Activated T-cell treated with anti-CD3 and anti-CD28 coated beads, Interleukin-2, amount 50 U/mL, for 24 hours (primary cell): ENCODE measurements at regions not wholly inside any gene's neighbourhood (a gene's known extent, or its start where the extent isn't known, plus 50 kb on each side); places are given as distances from the start of the nearest gene placed in this dataset.

Source experiments
- DNase-seq: peaks from one replicate; pipeline ENCODE4 v3.0.0-alpha.2; 2020
- H3K27ac Mint-ChIP-seq: 2 replicates; pipeline ENCODE4 v1.8.0; 2020; ENCODE audit warnings: mild to moderate bottlenecking, mixed read lengths
- H3K27me3 Mint-ChIP-seq: 2 replicates; pipeline ENCODE4 v1.8.0; 2020; ENCODE audit warnings: mixed read lengths
- H3K36me3 Mint-ChIP-seq: 2 replicates; pipeline ENCODE4 v1.8.0; 2020; ENCODE audit warnings: low read depth, mixed read lengths
- H3K4me1 Mint-ChIP-seq: 2 replicates; pipeline ENCODE4 v1.8.0; 2020; ENCODE audit warnings: low read depth, mixed read lengths
- H3K4me3 Mint-ChIP-seq: 2 replicates; pipeline ENCODE4 v1.8.0; 2020; ENCODE audit warnings: mild to moderate bottlenecking, moderate library complexity, mixed read lengths
- H3K9me3 Mint-ChIP-seq: 2 replicates; pipeline ENCODE4 v1.8.0; 2020; ENCODE audit warnings: mixed read lengths

DNA sequence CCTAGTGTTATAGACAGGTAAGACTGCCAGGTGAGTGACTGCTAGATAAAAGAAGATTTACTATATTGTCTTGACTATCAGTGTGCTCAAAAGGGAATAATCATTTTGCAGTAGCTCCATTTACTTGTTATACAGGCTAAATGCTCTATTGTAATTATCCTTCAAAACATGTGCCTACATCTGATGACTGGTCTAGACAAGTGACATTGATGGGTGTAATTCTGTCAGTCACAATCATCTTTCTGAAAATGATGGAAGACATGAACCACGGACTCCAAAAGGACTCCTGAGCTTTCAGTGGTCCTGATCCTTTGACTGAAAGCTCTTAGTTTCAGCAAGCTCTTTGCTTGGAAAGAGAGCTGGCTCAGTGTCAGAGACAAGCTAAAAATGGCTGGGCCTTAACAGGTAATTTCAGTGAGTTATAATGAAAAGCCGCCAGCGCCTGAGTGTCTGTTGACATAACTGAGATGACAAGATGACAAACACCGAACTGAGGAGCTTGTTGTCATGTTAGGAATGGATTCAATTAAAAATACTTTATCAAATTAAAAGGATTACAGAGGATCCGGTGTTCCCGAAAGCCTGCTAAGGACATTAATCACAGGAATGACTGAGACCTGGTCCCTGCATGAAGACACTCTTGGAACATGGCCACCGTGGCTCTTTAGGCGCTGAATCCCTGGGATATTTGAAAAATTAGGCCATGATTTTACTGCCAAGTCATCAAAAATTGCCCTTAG, 141.7 kb downstream of the CMPK2 start:
- Mint-ChIP-seq H3K27me3 (peaks cover 5% of the 10 kb centered on the region), H3K4me3 (no peak overlapping the region), H3K27ac (no peak overlapping the region), H3K9me3 (no peaks in the 10 kb centered on the region), H3K4me1 (no peaks in the 10 kb centered on the region), H3K36me3 (no peaks in the 10 kb centered on the region)
- no peak for DNase-seq

DNA sequence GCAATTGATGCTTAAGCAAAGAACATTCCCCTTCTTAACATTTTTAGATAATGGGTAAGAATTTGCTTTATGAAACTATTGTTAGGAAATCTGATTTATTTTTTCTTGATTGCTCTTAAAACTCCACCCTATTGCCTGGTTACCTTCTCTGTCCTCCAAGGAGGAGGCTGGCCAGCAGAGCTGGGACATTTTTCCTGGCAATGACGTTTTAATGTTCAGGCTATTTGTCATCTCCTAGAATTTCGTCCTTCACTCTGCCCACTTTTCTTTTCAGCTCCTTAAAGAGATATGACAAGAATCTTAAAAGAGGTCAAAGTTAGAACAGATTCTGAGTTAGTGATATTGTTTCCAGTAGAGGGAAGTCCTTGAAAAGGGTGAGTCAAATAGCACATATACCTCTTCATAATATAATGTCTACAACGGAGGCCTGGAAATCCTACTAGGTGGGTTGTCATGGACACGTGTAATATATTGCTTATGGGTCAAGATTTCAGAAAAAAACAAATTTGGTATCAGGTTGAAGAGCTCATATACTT, 141.0 kb downstream of the CMPK2 start:
- no peak for DNase-seq
- Mint-ChIP-seq H3K4me3 (no peak overlapping the region), H3K4me1 (no peaks in the 10 kb centered on the region), H3K36me3 (no peaks in the 10 kb centered on the region), H3K9me3 (no peaks in the 10 kb centered on the region), H3K27ac (no peak overlapping the region), H3K27me3 (no peaks in the 10 kb centered on the region)

DNA sequence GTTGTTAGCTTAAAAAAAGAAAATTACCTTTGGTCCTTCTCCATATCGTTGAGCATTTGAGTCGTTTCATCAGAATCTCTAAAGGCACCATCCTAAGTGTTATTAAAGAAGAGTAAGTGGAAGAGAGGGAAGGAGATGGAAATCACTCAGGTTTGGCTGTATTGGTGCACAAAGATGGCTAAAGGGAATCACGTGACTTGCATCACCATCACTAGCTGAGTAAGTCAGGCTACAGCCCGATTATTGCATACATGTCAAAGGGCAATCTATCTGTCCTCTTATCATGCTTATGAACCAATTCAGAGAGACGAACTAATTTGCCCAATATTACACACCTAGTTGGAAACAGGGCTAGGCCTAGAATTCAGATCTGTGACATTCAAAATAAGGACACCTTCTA, 137.6 kb downstream of the CMPK2 start:
- Mint-ChIP-seq H3K27ac (no peak overlapping the region), H3K9me3 (peaks cover 5% of the 10 kb centered on the region), H3K36me3 (no peaks in the 10 kb centered on the region), H3K4me1 (no peaks in the 10 kb centered on the region), H3K4me3 (no peak overlapping the region), H3K27me3 (no peaks in the 10 kb centered on the region)
- no peak for DNase-seq

DNA sequence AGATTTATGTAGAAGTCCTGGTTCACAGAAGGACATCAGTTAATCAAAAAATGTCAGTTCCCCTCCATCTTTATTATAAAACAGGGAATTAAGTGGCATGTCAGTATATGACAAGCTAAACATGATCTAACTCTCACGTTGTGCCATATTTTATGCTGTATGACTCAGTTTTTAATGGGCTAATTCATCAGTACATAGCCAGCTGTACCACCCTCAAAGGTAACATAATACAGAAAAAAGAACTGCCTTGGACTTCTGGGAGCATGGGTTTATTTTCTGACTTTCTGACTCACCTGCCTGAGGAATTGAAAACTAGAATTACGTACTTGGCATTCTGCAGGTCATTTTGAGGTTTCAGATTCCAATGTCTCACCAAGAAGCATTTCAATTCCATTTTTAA, 135.7 kb downstream of the CMPK2 start:
- Mint-ChIP-seq H3K27ac (no peak overlapping the region), H3K36me3 (no peaks in the 10 kb centered on the region), H3K9me3 (peaks cover 5% of the 10 kb centered on the region), H3K4me3 (no peak overlapping the region), H3K4me1 (no peaks in the 10 kb centered on the region), H3K27me3 (peaks cover 8% of the 10 kb centered on the region)
- no peak for DNase-seq

DNA sequence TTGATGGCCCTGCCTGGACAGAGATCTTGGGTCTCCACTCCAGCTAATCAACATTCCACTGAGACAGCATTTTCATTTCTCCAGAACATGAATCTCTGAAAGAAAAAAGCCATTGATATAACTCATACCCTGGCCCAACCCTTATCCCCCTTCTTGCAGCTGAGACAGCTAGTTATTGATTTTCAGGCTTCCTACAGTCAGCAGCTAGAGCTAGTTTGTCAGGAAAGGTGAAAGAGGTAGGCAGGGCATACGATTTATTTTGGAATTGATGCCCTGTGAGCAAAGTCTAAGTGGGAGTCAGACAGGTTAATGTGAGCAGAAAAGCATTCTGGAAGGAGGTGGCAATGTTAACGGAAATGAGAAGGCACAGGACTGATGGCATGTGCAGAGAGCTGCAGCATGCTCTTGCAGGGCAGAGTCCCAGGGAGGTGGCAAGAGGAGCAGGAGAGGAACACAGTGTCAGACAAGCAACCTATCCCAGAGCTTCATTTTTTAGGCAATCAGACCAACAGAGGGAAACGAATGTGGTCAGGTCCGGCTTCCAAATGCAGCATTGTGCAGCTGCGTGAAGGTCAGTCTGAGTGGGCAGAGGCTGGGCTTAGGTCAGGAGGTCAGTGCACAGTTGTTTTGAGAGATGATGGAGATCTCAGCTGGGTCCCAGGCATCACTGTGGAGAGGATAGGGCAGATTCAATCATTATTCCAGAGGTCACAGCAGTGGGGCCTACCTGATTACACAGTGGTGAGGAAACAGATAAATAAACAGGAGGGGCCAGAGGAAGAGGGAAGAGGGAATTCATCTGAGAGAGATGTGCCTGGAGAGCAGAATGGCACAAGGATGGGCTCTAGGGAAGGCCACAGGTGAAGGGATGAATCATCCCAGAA, 134.8 kb downstream of the CMPK2 start:
- Mint-ChIP-seq H3K36me3 (no peaks in the 10 kb centered on the region), H3K9me3 (peaks cover 5% of the 10 kb centered on the region), H3K4me1 (no peaks in the 10 kb centered on the region), H3K4me3 (no peak overlapping the region), H3K27me3 (peaks cover 8% of the 10 kb centered on the region), H3K27ac (no peak overlapping the region)
- no peak for DNase-seq

DNA sequence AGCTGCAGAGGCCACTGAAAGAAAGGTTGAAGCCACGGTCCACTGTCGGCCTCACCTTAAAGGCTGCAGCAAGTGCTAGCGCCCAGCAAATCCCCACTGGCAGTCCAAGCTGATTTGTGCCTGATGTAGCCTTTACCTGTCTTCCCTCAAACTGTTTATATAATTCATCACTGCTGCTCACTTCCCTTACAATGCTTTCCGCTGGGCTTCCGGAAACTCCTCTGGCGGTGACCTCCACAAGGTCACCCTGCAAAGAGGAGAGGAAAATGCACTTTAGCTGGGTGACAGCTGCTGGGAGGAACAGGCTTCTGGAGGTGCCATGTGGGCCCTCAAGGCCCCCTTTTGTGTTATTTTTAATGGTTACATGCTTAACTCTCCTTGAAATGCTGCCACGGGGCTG, 126.2 kb downstream of the CMPK2 start:
- no peak overlapping the region for H3K27ac Mint-ChIP-seq
- no peaks in the 10 kb centered on the region for H3K36me3 Mint-ChIP-seq
- no peaks in the 10 kb centered on the region for H3K4me1 Mint-ChIP-seq
- peaks cover 11% of the 10 kb centered on the region for H3K27me3 Mint-ChIP-seq
- no peak overlapping the region for H3K4me3 Mint-ChIP-seq
- H3K9me3 Mint-ChIP-seq: no peaks in the 10 kb centered on the region
- DNase-seq: no peak

DNA sequence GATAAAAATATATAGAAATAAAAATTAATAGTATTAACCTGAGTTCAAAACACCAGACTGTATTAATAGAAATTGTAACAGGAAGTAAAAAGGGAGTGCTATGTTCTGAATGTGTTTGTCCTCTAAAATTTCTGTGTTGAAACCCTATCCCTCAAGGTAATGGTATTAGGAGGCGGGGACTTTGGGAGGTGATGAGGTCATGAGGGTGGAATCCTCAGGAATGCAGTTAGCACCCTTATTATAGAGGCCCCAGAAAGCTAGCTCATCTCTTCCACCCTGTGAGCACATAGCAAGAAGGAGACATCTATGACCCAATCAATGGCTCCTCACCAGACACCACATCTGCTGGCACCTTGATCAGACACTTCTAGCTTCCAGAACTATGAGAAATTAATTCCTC, 124.5 kb downstream of the CMPK2 start:
- Mint-ChIP-seq H3K9me3 (no peaks in the 10 kb centered on the region), H3K4me1 (no peaks in the 10 kb centered on the region), H3K36me3 (no peaks in the 10 kb centered on the region), H3K27me3 (peaks cover 25% of the 10 kb centered on the region), H3K4me3 (no peak overlapping the region), H3K27ac (no peak overlapping the region)
- DNase-seq: no peak

DNA sequence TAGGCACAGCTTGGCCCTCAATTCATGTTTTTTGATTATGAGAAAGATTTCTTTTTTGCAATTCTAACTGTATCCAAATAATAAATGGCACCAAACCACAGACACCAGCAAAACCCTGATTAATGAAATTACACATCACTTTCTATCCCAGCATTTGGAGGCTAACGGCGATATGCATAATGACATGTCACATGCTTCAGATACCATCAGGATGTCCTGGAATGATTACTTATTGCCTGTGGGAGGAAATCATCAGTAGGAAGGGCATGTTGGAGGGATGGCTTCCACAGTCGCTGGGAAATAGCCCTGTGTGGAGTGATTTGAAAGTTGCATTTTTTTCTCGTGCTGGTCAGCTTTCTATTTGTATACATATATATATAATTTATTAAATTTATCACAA, 121.7 kb downstream of the CMPK2 start:
- Mint-ChIP-seq H3K36me3 (no peaks in the 10 kb centered on the region), H3K27me3 (peaks cover 42% of the 10 kb centered on the region), H3K4me1 (no peaks in the 10 kb centered on the region), H3K27ac (no peak overlapping the region), H3K9me3 (no peaks in the 10 kb centered on the region), H3K4me3 (no peak overlapping the region)
- DNase-seq: no peak

DNA sequence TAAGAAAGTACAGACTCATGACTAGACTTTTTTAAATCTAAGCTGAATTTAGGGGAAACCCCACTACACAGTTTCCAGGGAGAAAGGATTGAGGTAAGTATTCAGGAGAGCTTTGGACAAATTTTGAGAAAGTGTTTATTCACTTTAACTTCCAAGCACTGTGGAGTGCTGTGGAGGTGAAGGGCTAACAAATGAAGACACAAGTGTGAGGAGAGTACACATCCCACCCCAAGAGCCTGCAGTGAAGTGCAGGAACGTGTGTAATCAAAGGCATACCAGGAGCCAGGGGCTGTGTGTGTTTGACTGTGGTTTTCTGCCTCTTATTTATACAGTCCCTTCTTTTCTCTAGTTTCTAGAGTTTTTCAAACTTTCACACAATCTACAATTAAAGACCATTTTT, 118.3 kb downstream of the CMPK2 start:
- H3K27me3 Mint-ChIP-seq: peaks cover 52% of the 10 kb centered on the region
- H3K36me3 Mint-ChIP-seq: no peaks in the 10 kb centered on the region
- no peak overlapping the region for H3K27ac Mint-ChIP-seq
- no peaks in the 10 kb centered on the region for H3K9me3 Mint-ChIP-seq
- H3K4me3 Mint-ChIP-seq: no peak overlapping the region
- no peaks in the 10 kb centered on the region for H3K4me1 Mint-ChIP-seq
- no peak for DNase-seq

DNA sequence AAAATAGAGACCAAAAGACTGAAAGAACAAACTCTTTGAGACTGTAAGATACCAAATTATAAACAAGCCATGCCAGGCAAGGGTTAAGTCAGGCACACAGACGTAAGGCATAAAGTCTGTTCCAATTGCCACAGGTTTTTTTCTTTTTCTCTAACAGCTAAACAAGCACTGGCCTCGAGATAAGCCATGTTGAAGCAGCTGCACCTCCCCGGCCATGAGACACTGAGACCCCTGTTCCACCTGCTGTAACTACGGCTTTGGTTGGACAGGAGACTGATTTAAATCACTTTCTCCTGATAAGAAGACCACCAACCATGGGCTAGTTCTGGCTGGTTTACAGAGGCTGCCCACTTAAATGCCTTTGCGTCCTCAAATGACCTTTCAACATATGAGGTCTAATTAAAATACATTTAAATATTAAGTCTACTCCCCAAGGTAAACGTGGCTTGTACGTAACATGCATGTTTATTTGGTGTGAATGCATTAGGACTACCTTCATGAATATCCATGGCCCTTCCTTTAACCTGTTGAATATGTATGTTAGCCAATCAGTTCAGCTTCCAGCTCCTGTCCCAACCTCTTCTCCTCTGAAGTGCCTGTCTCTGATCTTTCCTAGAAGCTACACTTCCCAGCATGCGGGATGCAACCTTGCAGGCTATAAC, 117.2 kb downstream of the CMPK2 start:
- DNase-seq: no peak
- Mint-ChIP-seq H3K27ac (no peak overlapping the region), H3K36me3 (no peaks in the 10 kb centered on the region), H3K4me1 (no peaks in the 10 kb centered on the region), H3K27me3 (peaks cover 52% of the 10 kb centered on the region), H3K4me3 (no peak overlapping the region), H3K9me3 (no peaks in the 10 kb centered on the region)

DNA sequence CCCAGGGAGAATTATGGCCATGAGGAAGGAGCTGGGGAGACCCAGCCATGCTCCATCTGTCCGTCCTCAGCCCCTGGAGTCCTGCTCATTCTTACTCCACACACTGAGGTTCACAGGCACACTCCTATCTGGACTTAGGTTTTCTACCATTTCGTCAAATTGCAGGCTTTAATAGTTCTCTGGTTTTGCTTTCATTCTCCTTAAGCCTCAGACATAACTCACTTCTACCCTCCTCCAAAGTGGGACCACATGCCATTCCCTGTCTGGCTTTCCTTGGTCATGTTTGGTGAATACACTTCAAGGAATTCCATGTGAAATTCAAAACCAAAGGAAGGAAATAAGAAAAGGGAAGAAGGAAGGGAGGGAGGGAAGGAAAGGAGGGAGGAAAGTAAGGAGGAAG, 115.7 kb downstream of the CMPK2 start:
- Mint-ChIP-seq H3K4me3 (no peak overlapping the region), H3K36me3 (no peaks in the 10 kb centered on the region), H3K27me3 (peaks cover 53% of the 10 kb centered on the region), H3K4me1 (no peaks in the 10 kb centered on the region), H3K27ac (no peak overlapping the region), H3K9me3 (no peaks in the 10 kb centered on the region)
- DNase-seq: no peak

DNA sequence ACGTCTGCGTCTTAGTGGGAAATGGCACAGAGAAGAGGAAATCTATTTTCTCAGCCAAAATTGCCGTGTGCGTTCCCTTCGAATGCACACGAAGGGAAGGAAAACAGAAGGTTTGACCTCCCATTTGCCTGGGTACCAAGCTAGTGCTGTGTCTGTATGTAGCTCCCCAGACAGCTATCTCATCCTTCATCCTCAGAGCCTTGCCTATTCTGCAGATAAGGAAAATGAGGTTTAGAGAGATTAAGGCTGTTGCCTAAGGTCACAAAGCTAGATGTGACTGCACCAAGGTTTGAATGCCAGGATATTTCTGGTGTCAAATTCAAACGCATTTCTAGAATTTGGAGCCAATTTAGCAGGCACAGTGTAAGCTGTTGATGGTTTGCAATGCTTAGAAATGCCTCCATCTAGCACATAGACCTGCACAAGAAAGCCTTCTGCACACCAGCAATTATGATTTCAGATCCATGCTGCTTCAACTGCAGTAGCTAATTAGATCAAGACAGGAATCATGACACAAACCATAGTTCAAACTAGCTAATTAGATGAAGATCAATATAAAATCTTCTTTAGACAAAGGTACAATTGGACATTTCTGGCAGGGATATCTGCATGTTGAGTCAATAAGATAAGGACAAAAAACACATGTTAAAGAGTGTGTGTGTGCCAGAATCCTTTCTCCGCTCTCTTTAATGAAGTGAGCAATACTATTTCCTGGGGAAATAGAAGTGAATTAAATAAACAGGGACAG, 115.1 kb downstream of the CMPK2 start:
- no peaks in the 10 kb centered on the region for H3K36me3 Mint-ChIP-seq

DNA sequence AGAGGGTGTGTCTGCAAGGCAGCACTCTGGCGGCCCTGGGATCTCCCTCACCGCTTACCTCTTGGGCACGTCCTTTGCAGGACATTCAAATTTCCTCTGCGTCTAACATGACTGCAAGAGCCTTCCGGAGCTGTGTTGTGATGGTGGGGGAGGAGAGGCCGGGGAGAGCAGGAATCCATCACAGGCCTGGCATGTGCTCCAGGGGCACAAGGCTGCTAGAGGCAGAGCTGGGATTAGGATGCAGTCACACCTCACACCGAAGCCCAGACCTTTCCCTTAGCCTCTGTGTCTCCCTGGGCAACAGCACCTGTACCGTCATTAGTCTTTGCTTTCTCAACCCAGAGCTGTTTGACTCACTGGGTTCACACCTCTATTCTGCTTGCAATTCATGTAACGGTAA, 111.3 kb downstream of the CMPK2 start:
- H3K9me3 Mint-ChIP-seq: no peaks in the 10 kb centered on the region
- H3K4me3 Mint-ChIP-seq: no peak overlapping the region
- H3K4me1 Mint-ChIP-seq: no peaks in the 10 kb centered on the region
- H3K27ac Mint-ChIP-seq: no peak overlapping the region
- H3K36me3 Mint-ChIP-seq: no peaks in the 10 kb centered on the region
- no peak for DNase-seq
- peaks cover 33% of the 10 kb centered on the region for H3K27me3 Mint-ChIP-seq

More for the DNA sequence above, 115.1 kb downstream of the CMPK2 start:
- Mint-ChIP-seq H3K27me3 (peaks cover 49% of the 10 kb centered on the region), H3K9me3 (no peaks in the 10 kb centered on the region), H3K4me1 (no peaks in the 10 kb centered on the region), H3K27ac (no peak overlapping the region), H3K4me3 (no peak overlapping the region)
- DNase-seq: no peak

DNA sequence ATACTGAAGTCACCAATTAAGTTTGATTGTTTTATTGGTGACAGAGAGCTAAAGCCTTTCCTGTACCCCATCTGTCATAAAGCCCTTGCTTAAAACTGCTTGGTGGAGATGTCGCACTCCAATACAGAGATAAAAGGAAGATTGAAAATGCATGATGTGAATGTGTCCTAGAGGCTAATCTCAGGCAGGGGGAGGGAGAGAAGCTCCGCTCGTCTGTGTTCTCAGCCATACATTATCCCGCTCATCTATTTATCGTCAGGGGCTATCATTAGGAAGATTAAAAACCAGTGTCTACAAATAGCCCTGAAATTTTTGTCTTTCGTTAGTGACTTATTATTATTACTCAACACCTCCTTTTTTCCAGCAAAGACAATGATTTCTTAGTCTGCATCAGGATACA, 110.3 kb downstream of the CMPK2 start:
- Mint-ChIP-seq H3K4me3 (no peak overlapping the region), H3K4me1 (no peaks in the 10 kb centered on the region), H3K36me3 (no peaks in the 10 kb centered on the region), H3K27me3 (peaks cover 25% of the 10 kb centered on the region), H3K27ac (no peak overlapping the region), H3K9me3 (no peaks in the 10 kb centered on the region)
- DNase-seq: no peak
